Lung (tissue), 11 donors: ENCODE measurements at regions not wholly inside any gene's neighbourhood (a gene's known extent, or its start where the extent isn't known, plus 50 kb on each side); places are given as distances from the start of the nearest gene placed in this dataset.
"Not testable (repeated sequence)": the region's sequence is repeated elsewhere in the genome, so short reads cannot be mapped to it uniquely, and the experiment has no call there.

Experiments used
- ATAC-seq: fragments of 200-7000 bp; cut with Tn5 transposase; one replicate; pipeline ENCODE4 v1.9.1; 2020; ENCODE audit warnings: moderate number of reproducible peaks; ENCODE audit not compliant: insufficient read depth, low FRiP score
- DNase-seq, 3 donors: peaks; one replicate each; pipeline ENCODE4 v3.0.0-alpha.2; 2013 to 2017
- H3K27ac ChIP-seq, 2 donors: one replicate each; pipeline ENCODE4 v1.5.1; 2013; ENCODE audit warnings: mild to moderate bottlenecking in 2 of 2, moderate library complexity in 2 of 2, control low read depth in 1 of 2, inconsistent platforms in 1 of 2, low read depth in 1 of 2, low read length in 1 of 2
- H3K27me3 ChIP-seq, 3 donors: one replicate each; pipeline ENCODE4 v1.5.1; 2013; ENCODE audit warnings: low read length in 2 of 3; ENCODE audit not compliant: control insufficient read depth in 3 of 3, insufficient read depth in 3 of 3
- H3K36me3 ChIP-seq, 4 donors: one replicate each; pipeline ENCODE4 v1.5.1; 2013; ENCODE audit warnings: low read length in 4 of 4, mild to moderate bottlenecking in 1 of 4, moderate library complexity in 1 of 4; ENCODE audit not compliant: control insufficient read depth in 4 of 4, insufficient read depth in 4 of 4
- H3K4me1 ChIP-seq, 5 donors: one replicate each; pipeline ENCODE4 v1.5.1; 2013; ENCODE audit warnings: low read length in 5 of 5, mild to moderate bottlenecking in 2 of 5, moderate library complexity in 1 of 5; ENCODE audit not compliant: control insufficient read depth in 5 of 5, insufficient read depth in 5 of 5
- H3K4me3 ChIP-seq: one replicate; pipeline ENCODE4 v1.5.1; 2013; ENCODE audit warnings: mild to moderate bottlenecking, control low read depth, moderate library complexity
- H3K9ac ChIP-seq, 2 donors: one replicate each; pipeline ENCODE4 v1.5.1; 2013; ENCODE audit warnings: low read length in 2 of 2, control low read depth in 1 of 2; ENCODE audit not compliant: insufficient read depth in 1 of 2
- H3K9me3 ChIP-seq, 4 donors: one replicate each; pipeline ENCODE4 v1.5.1; 2013; ENCODE audit warnings: low read length in 3 of 4, mild to moderate bottlenecking in 1 of 4, moderate library complexity in 1 of 4; ENCODE audit not compliant: control insufficient read depth in 4 of 4, insufficient read depth in 3 of 4
- CTCF ChIP-seq: IDR thresholded peaks from 2 replicates; pipeline ENCODE4 v1.5.1; 2012; ENCODE audit warnings: mild to moderate bottlenecking; ENCODE audit errors: control extremely low read depth, extremely low read depth
- WGBS, 2 donors: extraction: QIAGEN DNeasy Blood & Tissue Kit; methylation state at CpG; one replicate each; pipeline ENCODE4 v1.1.7; 2013; 5-methylcytosine and 5-hydroxymethylcytosine counted together
- donor health status: control.
- donor health status: control.
- donor health status: Bipolar disorder and iron deficiency.
- donor health status: healthy.
- donor health status: DM: yes; HTN: yes; CAD: no.

GRCh38 chr9:93886911-93887310 is 68.2 kb downstream of the BARX1 start:
- no peak overlapping the region for H3K4me3 ChIP-seq
- ATAC-seq (no peak), DNase-seq (no peak)
- H3K27me3 ChIP-seq: no peaks in the 10 kb centered on the region
- H3K36me3 ChIP-seq: no peaks in the 10 kb centered on the region
- H3K27ac ChIP-seq: no peak overlapping the region
- peaks cover 0 to 4% (median 0%) of the 10 kb centered on the region in 4 donors for H3K9me3 ChIP-seq
- TF ChIP-seq CTCF: no peak
- no peak overlapping the region for H3K9ac ChIP-seq
- 61 to 65% methylated on average over 7 of the region's 7 CpGs for WGBS, 2 donors
- no peaks in the 10 kb centered on the region for H3K4me1 ChIP-seq

- no peak for TF ChIP-seq CTCF
- ATAC-seq (no peak), DNase-seq (no peak)
- Histone ChIP-seq H3K9me3 (peaks cover 0 to 3% (median 0%) of the 10 kb centered on the region in 4 donors), H3K9ac (no peak overlapping the region), H3K4me3 (no peak overlapping the region), H3K27me3 (no peaks in the 10 kb centered on the region), H3K4me1 (no peaks in the 10 kb centered on the region), H3K36me3 (no peaks in the 10 kb centered on the region), H3K27ac (no peak overlapping the region)
- WGBS, 2 donors: 25 to 53% methylated on average over 1 of the region's 1 CpG
These were observed 70.3 kb downstream of the BARX1 start for GRCh38 chr9:93884808-93885207.

GRCh38 chr9:93879662-93880407 is 75.3 kb downstream of the BARX1 start:
- DNase-seq, H3K27me3 ChIP-seq, H3K36me3 ChIP-seq, H3K4me3 ChIP-seq, H3K27ac ChIP-seq, ATAC-seq, H3K9ac ChIP-seq, H3K9me3 ChIP-seq, H3K4me1 ChIP-seq: not testable (repeated sequence)
- 95 to 96% methylated on average over 26 to 35 of the region's 35 CpGs for WGBS, 2 donors

- ATAC-seq (no peak), DNase-seq (no peak)
- no peak for TF ChIP-seq CTCF
- H3K27me3 ChIP-seq: no peaks in the 10 kb centered on the region
- no peak overlapping the region for H3K4me3 ChIP-seq
- no peak overlapping the region for H3K27ac ChIP-seq
- H3K36me3 ChIP-seq: no peaks in the 10 kb centered on the region
- H3K4me1 ChIP-seq: no peaks in the 10 kb centered on the region
- H3K9ac ChIP-seq: no peak overlapping the region
- peaks cover 0 to 10% (median 8%) of the 10 kb centered on the region in 4 donors for H3K9me3 ChIP-seq
These were observed 79.8 kb downstream of the BARX1 start for GRCh38 chr9:93875330-93875729.
